Fibroblast of villous mesenchyme (primary cell): ENCODE measurements at regions not wholly inside any gene's neighbourhood (a gene's known extent, or its start where the extent isn't known, plus 50 kb on each side); places are given as distances from the start of the nearest gene placed in this dataset.

ENCODE experiments used
- DNase-seq: peaks from one replicate; pipeline ENCODE4 v3.0.0-alpha.2; 2010; ENCODE audit warnings: low read depth
- H3K4me3 ChIP-seq: 2 replicates; pipeline ENCODE4 v1.5.1; 2011; ENCODE audit warnings: low read depth, mild to moderate bottlenecking, low read length
- CTCF ChIP-seq: IDR thresholded peaks from 2 replicates; pipeline ENCODE4 v1.5.1; 2012; ENCODE audit warnings: low read depth, mild to moderate bottlenecking, low read length; ENCODE audit not compliant: insufficient read depth

- DNase-seq, result no peak
- no peak for TF ChIP-seq CTCF
These were observed 182.1 kb downstream of the ARRDC4 start for GRCh38 chr15:98142572-98142971.

DNA sequence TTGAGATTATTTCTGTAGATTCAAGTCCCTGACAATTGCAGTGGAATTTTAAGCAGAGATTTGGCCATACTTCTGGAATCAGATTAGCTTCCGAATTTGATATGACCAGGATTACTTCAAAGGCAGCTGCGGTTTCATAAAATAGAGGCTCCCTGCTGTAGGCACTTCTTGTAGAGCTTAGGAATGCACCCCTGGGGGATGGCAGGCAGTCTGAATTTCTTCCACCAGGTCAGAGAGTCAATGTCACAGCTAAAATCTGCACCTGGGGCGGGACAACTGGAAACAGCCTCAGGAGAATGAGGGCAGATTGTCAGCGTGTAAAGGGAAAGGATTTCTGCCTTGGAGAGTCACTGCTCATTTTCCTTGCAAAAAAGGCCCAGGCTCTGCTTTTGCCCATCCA, 182.6 kb downstream of the ARRDC4 start:
- DNase-seq, result no peak
- H3K4me3 ChIP-seq, result no peak overlapping the region
- no peak for TF ChIP-seq CTCF

More at GRCh38 chr15:98142572-98142971, 182.1 kb downstream of the ARRDC4 start:
- H3K4me3 ChIP-seq, result no peak overlapping the region

- TF ChIP-seq CTCF, result no peak
- H3K4me3 ChIP-seq, result no peak overlapping the region
These were observed 183.9 kb downstream of the ARRDC4 start for GRCh38 chr15:98144388-98144787.

GRCh38 chr15:98146031-98146820, 185.7 kb downstream of the ARRDC4 start:
- TF ChIP-seq CTCF, result no peak
- no peak for DNase-seq
- H3K4me3 ChIP-seq, result no peak overlapping the region

More at GRCh38 chr15:98144388-98144787, 183.9 kb downstream of the ARRDC4 start:
- DNase-seq, result no peak

GRCh38 chr15:98147415-98147814, 186.9 kb downstream of the ARRDC4 start:
- TF ChIP-seq CTCF, result no peak
- no peak overlapping the region for H3K4me3 ChIP-seq
- DNase-seq, result no peak

DNA sequence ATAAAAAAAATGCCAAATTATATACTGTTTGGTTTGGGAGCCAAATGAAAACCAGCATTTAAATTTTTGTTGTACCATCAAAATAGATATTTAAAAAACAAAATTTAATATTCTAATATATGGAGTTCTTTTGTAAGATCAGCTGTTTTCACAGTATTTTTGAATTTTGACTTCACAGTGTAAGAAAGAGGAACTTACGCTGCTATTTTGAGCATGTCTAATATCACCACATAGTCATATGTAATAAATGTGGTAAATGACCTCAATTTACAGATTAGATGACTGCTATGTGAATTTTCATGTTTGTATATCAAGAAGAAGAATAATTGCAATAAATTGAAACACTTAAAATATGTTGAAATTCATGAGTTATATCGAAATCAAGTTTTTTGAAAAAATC, 189.6 kb downstream of the ARRDC4 start:
- no peak overlapping the region for H3K4me3 ChIP-seq
- DNase-seq, result no peak
- no peak for TF ChIP-seq CTCF

GRCh38 chr15:98150536-98150935, 190.0 kb downstream of the ARRDC4 start:
- no peak for TF ChIP-seq CTCF
- no peak for DNase-seq
- H3K4me3 ChIP-seq, result no peak overlapping the region
